ENCODE measurements at regions not wholly inside any gene's neighbourhood (a gene's known extent, or its start where the extent isn't known, plus 50 kb on each side); places are given as distances from the start of the nearest gene placed in this dataset.

DNA sequence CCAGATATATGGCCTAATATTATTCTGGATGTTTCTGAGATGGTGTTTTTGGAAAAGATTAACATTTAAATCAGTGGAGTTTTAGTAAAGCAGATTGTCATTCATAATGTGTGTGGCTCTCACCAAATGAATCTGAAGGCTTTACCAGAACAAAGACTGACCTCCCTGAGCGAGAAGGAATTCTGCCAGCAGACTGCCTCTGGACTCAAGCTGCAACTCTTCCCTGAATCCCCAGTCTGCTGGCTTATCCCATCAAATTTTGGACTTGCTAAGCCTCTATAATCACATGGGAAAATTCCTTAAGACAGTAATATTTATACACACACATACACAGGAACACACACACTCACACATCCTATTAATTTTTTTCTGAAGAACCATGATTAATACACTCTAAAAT is 102.3 kb downstream of the FAM174B start:
- TF ChIP-seq MAX (IDR thresholded peaks at IDR 0.05; ENCODE audit: low read depth, low read length) (no peak), POLR2A (IDR thresholded peaks at IDR 0.05; ENCODE audit: extremely low read depth, insufficient read length) (no peak), MYC (IDR thresholded peaks at IDR 0.05; ENCODE audit: low read depth, low read length) (no peak)
- TF ChIP-seq, protein P1, sequence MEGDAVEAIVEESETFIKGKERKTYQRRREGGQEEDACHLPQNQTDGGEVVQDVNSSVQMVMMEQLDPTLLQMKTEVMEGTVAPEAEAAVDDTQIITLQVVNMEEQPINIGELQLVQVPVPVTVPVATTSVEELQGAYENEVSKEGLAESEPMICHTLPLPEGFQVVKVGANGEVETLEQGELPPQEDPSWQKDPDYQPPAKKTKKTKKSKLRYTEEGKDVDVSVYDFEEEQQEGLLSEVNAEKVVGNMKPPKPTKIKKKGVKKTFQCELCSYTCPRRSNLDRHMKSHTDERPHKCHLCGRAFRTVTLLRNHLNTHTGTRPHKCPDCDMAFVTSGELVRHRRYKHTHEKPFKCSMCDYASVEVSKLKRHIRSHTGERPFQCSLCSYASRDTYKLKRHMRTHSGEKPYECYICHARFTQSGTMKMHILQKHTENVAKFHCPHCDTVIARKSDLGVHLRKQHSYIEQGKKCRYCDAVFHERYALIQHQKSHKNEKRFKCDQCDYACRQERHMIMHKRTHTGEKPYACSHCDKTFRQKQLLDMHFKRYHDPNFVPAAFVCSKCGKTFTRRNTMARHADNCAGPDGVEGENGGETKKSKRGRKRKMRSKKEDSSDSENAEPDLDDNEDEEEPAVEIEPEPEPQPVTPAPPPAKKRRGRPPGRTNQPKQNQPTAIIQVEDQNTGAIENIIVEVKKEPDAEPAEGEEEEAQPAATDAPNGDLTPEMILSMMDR (IDR thresholded peaks at IDR 0.05; ENCODE audit: low read depth, low read length) = no peak

Measured in NB4 (cell line).